ENCODE measurements at regions not wholly inside any gene's neighbourhood (a gene's known extent, or its start where the extent isn't known, plus 50 kb on each side); places are given as distances from the start of the nearest gene placed in this dataset.

GRCh38 chr12:124169577-124170284 is 125.2 kb upstream of the RFLNA start (continued):
- no peak for TF ChIP-seq ZBTB9 (CRISPR knock-in tag; IDR thresholded peaks at IDR 0.05)
- no peak for TF ChIP-seq HNRNPLL (IDR thresholded peaks at IDR 0.05; ENCODE audit: low read depth, low read length, poor library complexity, severe bottlenecking)
- TF ChIP-seq NFIC (IDR thresholded peaks at IDR 0.05), result peak; percentile 82
- TF ChIP-seq KLF1 (tag; IDR thresholded peaks at IDR 0.05), result no peak
- no peak for TF ChIP-seq ZFP91 (CRISPR knock-in tag; IDR thresholded peaks at IDR 0.05)
- TF ChIP-seq EHMT2 (IDR thresholded peaks at IDR 0.05), result no peak
- TF ChIP-seq CREB1 (IDR thresholded peaks at IDR 0.05), result peak; percentile 48
- TF ChIP-seq CREB1 (CRISPR knock-in tag; IDR thresholded peaks at IDR 0.05), result no peak
- no peak for TF ChIP-seq ATF7 (IDR thresholded peaks at IDR 0.05)
- TF ChIP-seq PKNOX1 (IDR thresholded peaks at IDR 0.05), result no peak; the same call in 1 of the 2 replicates
- TF ChIP-seq ZNF668 (CRISPR knock-in tag; IDR thresholded peaks at IDR 0.05), result no peak
- TF ChIP-seq NCOR1 (IDR thresholded peaks at IDR 0.05), result peak; percentile 87
- no peak for TF ChIP-seq MCM5 (IDR thresholded peaks at IDR 0.05; ENCODE audit: low read depth)
- no peak for TF ChIP-seq WHSC1 (IDR thresholded peaks at IDR 0.05; ENCODE audit: low read length)
- no peak for TF ChIP-seq SREBF1 (IDR thresholded peaks at IDR 0.05; ENCODE audit: borderline replicate concordance, low read depth, low read length)
- TF ChIP-seq CHD2 (IDR thresholded peaks at IDR 0.05; ENCODE audit: low read depth, low read length), result no peak
- TF ChIP-seq SMARCE1 (IDR thresholded peaks at IDR 0.05), result peak; percentile 25; the same call in 1 of the 2 replicates
- no peak for TF ChIP-seq UBTF (IDR thresholded peaks at IDR 0.05; ENCODE audit: borderline replicate concordance in 1 of 2, low read depth in 2 of 2, low read length in 2 of 2)
- TF ChIP-seq RNF219 (CRISPR knock-in tag; IDR thresholded peaks at IDR 0.05), result no peak
- no peak for TF ChIP-seq ZC3H4 (CRISPR knock-in tag; IDR thresholded peaks at IDR 0.05; ENCODE audit: borderline replicate concordance)
- no peak for TF ChIP-seq ZC3H8 (IDR thresholded peaks at IDR 0.05)
- TF ChIP-seq RAD51 (IDR thresholded peaks at IDR 0.05; ENCODE audit: borderline replicate concordance, low read depth), result no peak; the same call in 1 of the 2 replicates
- TF ChIP-seq SAFB (IDR thresholded peaks at IDR 0.05; ENCODE audit: borderline replicate concordance, low read depth, low read length), result no peak
